IMR-90 (cell line): ENCODE measurements at regions not wholly inside any gene's neighbourhood (a gene's known extent, or its start where the extent isn't known, plus 50 kb on each side); places are given as distances from the start of the nearest gene placed in this dataset.

Source experiments
- ATAC-seq: fragments of 200-7000 bp; cut with Tn5 transposase; 2 replicates; pipeline ENCODE4 v1.9.1; 2020; ENCODE audit warnings: low read depth, mild to moderate bottlenecking, moderate library complexity
- BruUV-seq: library from RNA; stranded (reverse); fragments of 400-500 nt; replicated peaks from 2 replicates; lab custom pipeline; 2021; lab: Mats Ljungman, UMichigan
- CTCF ChIA-PET: fragments of 300-600 bp; formaldehyde crosslinking; extraction: SDS; loops from one replicate; lab custom pipeline; 2021; ENCODE audit warnings: antibody characterized with exemption; lab: Yijun Ruan, JAX
- POLR2A ChIA-PET: fragments of 300-600 bp; sonication (Branson Sonifier 250); formaldehyde crosslinking; loops from one replicate; lab custom pipeline; 2022; ENCODE audit warnings: antibody characterized with exemption; ENCODE audit not compliant: unreplicated experiment; lab: Charles Lee
- DNase-seq: peaks from one replicate; pipeline ENCODE4 v3.0.0; 2013
- H2AFZ ChIP-seq: replicated peaks from 2 replicates; pipeline ENCODE3; 2013; ENCODE audit warnings: low read length, mild to moderate bottlenecking; ENCODE audit not compliant: poor library complexity
- H2AK5ac ChIP-seq: 2 replicates; pipeline ENCODE4 v1.6.1; 2013; ENCODE audit warnings: low read depth, low read length, inconsistent platforms
- H2AK9ac ChIP-seq: replicated peaks from 2 replicates; pipeline ENCODE3; 2013; ENCODE audit warnings: mild to moderate bottlenecking, low read depth, low read length, moderate library complexity; ENCODE audit not compliant: poor library complexity
- H2BK120ac ChIP-seq: 2 replicates; pipeline ENCODE4 v1.6.1; 2013; ENCODE audit warnings: low read depth, low read length, inconsistent platforms
- H2BK15ac ChIP-seq: 3 replicates; pipeline ENCODE4 v1.6.1; 2013; ENCODE audit warnings: low read depth, low read length, inconsistent platforms
- H2BK20ac ChIP-seq: 2 replicates; pipeline ENCODE4 v1.6.1; 2013; ENCODE audit warnings: low read depth, mild to moderate bottlenecking, inconsistent platforms, low read length, moderate library complexity
- H2BK5ac ChIP-seq: 2 replicates; pipeline ENCODE4 v1.6.1; 2013; ENCODE audit warnings: mild to moderate bottlenecking, low read depth, low read length, inconsistent platforms; ENCODE audit not compliant: poor library complexity, severe bottlenecking
- H3K14ac ChIP-seq: replicated peaks from 2 replicates; pipeline ENCODE4 v1.6.1; 2013; ENCODE audit warnings: low read depth, low read length, inconsistent platforms
- H3K18ac ChIP-seq: 2 replicates; pipeline ENCODE4 v1.6.1; 2013; ENCODE audit warnings: low read depth, low read length, control low read depth
- H3K23ac ChIP-seq: 2 replicates; pipeline ENCODE4 v1.6.1; 2013; ENCODE audit warnings: low read depth, low read length, inconsistent platforms
- H3K27ac ChIP-seq: 2 replicates; pipeline ENCODE4 v1.5.1; 2013; ENCODE audit warnings: mild to moderate bottlenecking, control low read depth, low read length; ENCODE audit not compliant: insufficient read depth
- H3K27me3 ChIP-seq: 2 replicates; pipeline ENCODE4 v1.6.1; 2013; ENCODE audit warnings: low read length; ENCODE audit not compliant: control insufficient read depth, insufficient read depth
- H3K36me3 ChIP-seq: 2 replicates; pipeline ENCODE4 v1.6.1; 2013; ENCODE audit warnings: low read length, mixed read lengths; ENCODE audit not compliant: control insufficient read depth, insufficient read depth
- H3K4ac ChIP-seq: 2 replicates; pipeline ENCODE4 v1.6.1; 2013; ENCODE audit warnings: low read depth, low read length, inconsistent platforms
- H3K4me1 ChIP-seq: 2 replicates; pipeline ENCODE4 v1.6.1; 2013; ENCODE audit warnings: low read length, mixed read lengths; ENCODE audit not compliant: control insufficient read depth, insufficient read depth
- H3K4me2 ChIP-seq: 2 replicates; pipeline ENCODE4 v1.6.1; 2013; ENCODE audit warnings: low read depth, mild to moderate bottlenecking, control low read depth, low read length, moderate library complexity
- H3K4me3 ChIP-seq: 2 replicates; pipeline ENCODE4 v1.5.1; 2013; ENCODE audit warnings: low read depth, mild to moderate bottlenecking, control low read depth, low read length, moderate library complexity; ENCODE audit not compliant: insufficient read depth
- H3K56ac ChIP-seq: 2 replicates; pipeline ENCODE4 v1.6.1; 2013; ENCODE audit warnings: low read length, inconsistent platforms; ENCODE audit not compliant: insufficient read depth; ENCODE audit errors: extremely low read depth
- H3K79me1 ChIP-seq, 2 experiments: 2 replicates each; pipeline ENCODE4 v1.6.1; 2013; ENCODE audit warnings: low read length in 2 of 2, inconsistent platforms in 1 of 2, low read depth in 1 of 2
- H3K9ac ChIP-seq: 2 replicates; pipeline ENCODE4 v1.6.1; 2013; ENCODE audit warnings: low read depth, low read length, control low read depth
- H3K9me1 ChIP-seq: 2 replicates; pipeline ENCODE4 v1.6.1; 2013; ENCODE audit warnings: low read length, inconsistent platforms; ENCODE audit not compliant: insufficient read depth
- H3K9me3 ChIP-seq: 2 replicates; pipeline ENCODE4 v1.6.1; 2013; ENCODE audit warnings: low read length; ENCODE audit not compliant: control insufficient read depth, insufficient read depth
- H4K20me1 ChIP-seq: 2 replicates; pipeline ENCODE4 v1.6.1; 2013; ENCODE audit warnings: low read length, inconsistent platforms; ENCODE audit not compliant: insufficient read depth
- H4K5ac ChIP-seq: 2 replicates; pipeline ENCODE4 v1.6.1; 2013; ENCODE audit warnings: mild to moderate bottlenecking, low read depth, low read length, control low read depth
- H4K8ac ChIP-seq, 2 experiments: 2 replicates each; pipeline ENCODE4 v1.6.1; 2013; ENCODE audit warnings: low read depth in 2 of 2, low read length in 2 of 2, control low read depth in 1 of 2, inconsistent platforms in 1 of 2
- H4K91ac ChIP-seq: 2 replicates; pipeline ENCODE4 v1.6.1; 2013; ENCODE audit warnings: low read depth, low read length, inconsistent platforms; ENCODE audit not compliant: insufficient read depth
- FOS ChIP-seq: fragments of 150-350 bp; IDR thresholded peaks from 2 replicates; pipeline ENCODE4 v1.6.1; 2016; ENCODE audit warnings: low read depth, low read length
- MAZ ChIP-seq: IDR thresholded peaks from 2 replicates; pipeline ENCODE4 v1.6.1; 2012; ENCODE audit warnings: low read depth, mild to moderate bottlenecking, low read length, improper control_type of control experiment, moderate library complexity, borderline replicate concordance
- RFX5 ChIP-seq: IDR thresholded peaks from 2 replicates; pipeline ENCODE4 v1.8.0; 2012; ENCODE audit warnings: low read depth, mild to moderate bottlenecking, low read length, moderate library complexity
- dilution Hi-C: fragments of 300-500 bp; cut with HindIII; formaldehyde crosslinking; loops from one replicate; pipeline ENCODE4 v1.14.3; 2018; ENCODE audit warnings: low sequenced_read_pairs; ENCODE audit not compliant: unreplicated experiment
- in situ Hi-C: fragments of 300-500 bp; cut with MboI; formaldehyde crosslinking; loops from 3 replicates; pipeline ENCODE4 v1.14.3; 2019; ENCODE audit warnings: low sequenced_read_pairs, inconsistent platforms, mixed read lengths
- intact Hi-C: fragments of 100-400 bp; cut with micrococcal nuclease; formaldehyde crosslinking; loops from 2 replicates; pipeline ENCODE4 v1.10.0; 2022

DNA sequence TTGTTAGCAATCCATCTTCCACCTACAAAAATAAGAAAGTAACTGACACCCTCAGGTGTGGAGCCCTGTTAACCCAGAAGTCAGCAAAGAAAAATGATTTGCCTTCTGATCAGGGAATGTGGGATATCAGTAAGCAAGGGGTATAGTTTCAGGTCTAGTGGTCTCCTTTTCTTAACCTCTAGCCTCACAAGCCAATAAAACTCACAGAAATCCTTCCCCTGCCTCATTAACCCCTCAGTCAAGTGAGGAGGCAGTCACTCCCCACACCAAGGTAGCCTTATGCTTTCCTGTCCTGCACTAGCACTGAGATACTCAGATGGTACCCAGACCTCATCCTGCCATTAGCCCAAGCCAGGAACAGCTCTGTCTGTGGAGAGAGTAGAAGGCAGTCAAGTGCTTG, 103.4 kb upstream of the VASH1 start:
- H3K9me1 ChIP-seq: no peaks in the 10 kb centered on the region
- no peak overlapping the region for H2AK9ac ChIP-seq
- H2BK20ac ChIP-seq: no peak overlapping the region
- no peak overlapping the region for H3K18ac ChIP-seq
- ATAC-seq (no peak), DNase-seq (no peak)
- no peak overlapping the region for H4K8ac ChIP-seq
- CTCF ChIA-PET: no interaction called here
- H3K27me3 ChIP-seq: no peaks in the 10 kb centered on the region
- H2BK120ac ChIP-seq: no peak overlapping the region
- no peak for TF ChIP-seq MAZ
- no peak for TF ChIP-seq RFX5
- no peak for TF ChIP-seq FOS
- no peak overlapping the region for H4K91ac ChIP-seq
- dilution Hi-C loops (no loop called here), intact Hi-C loops (no loop called here), in situ Hi-C loops (no loop called here)
- H2AK5ac ChIP-seq: no peak overlapping the region
- H2AFZ ChIP-seq: no peak overlapping the region
- no peak overlapping the region for H3K27ac ChIP-seq
- no peak overlapping the region for H3K56ac ChIP-seq
- no peaks in the 10 kb centered on the region for H3K79me1 ChIP-seq
- H3K9ac ChIP-seq: no peak overlapping the region
- H3K4ac ChIP-seq: no peak overlapping the region
- POLR2A ChIA-PET: no interaction called here
- no peak overlapping the region for H3K23ac ChIP-seq
- H3K4me3 ChIP-seq: no peak overlapping the region
- H3K36me3 ChIP-seq: no peaks in the 10 kb centered on the region
- H2BK5ac ChIP-seq: no peak overlapping the region
- H3K9me3 ChIP-seq: peaks cover 2% of the 10 kb centered on the region; the same call in 1 of the 2 replicates
- H4K20me1 ChIP-seq: no peaks in the 10 kb centered on the region
- no TSS peak for BruUV-seq
- H4K5ac ChIP-seq: no peak overlapping the region
- no peak overlapping the region for H3K14ac ChIP-seq
- no peak overlapping the region for H3K4me2 ChIP-seq
- H3K4me1 ChIP-seq: no peaks in the 10 kb centered on the region
- no peak overlapping the region for H2BK15ac ChIP-seq
